ENCODE measurements at regions not wholly inside any gene's neighbourhood (a gene's known extent, or its start where the extent isn't known, plus 50 kb on each side); places are given as distances from the start of the nearest gene placed in this dataset.
A peak's percentile ranks its signal among the peaks of the same experiment; 100 is the strongest.

- TF ChIP-seq ZNF710 (CRISPR knock-in tag; IDR thresholded peaks at IDR 0.05; ENCODE audit: borderline replicate concordance) (peak; percentile 97), DPF2 (CRISPR knock-in tag; IDR thresholded peaks at IDR 0.05; ENCODE audit: borderline replicate concordance, low read depth) (peak; percentile 78), AGO2 (optimal IDR thresholded peaks at IDR 0.05; ENCODE audit: low read depth, low read length) (no peak), ZNF549 (CRISPR knock-in tag; IDR thresholded peaks at IDR 0.05) (no peak), ERF (CRISPR knock-in tag; IDR thresholded peaks at IDR 0.05) (peak; percentile 85), ZNF207 (IDR thresholded peaks at IDR 0.05; ENCODE audit: borderline replicate concordance) (no peak), TMF1 (CRISPR knock-in tag; IDR thresholded peaks at IDR 0.05; ENCODE audit: low read depth) (no peak), RBFOX2 (IDR thresholded peaks at IDR 0.05; ENCODE audit: low read depth, low read length) (0 out of 2 replicates have a peak, but pooled peaks have one; percentile 26), TBX3 (IDR thresholded peaks at IDR 0.05; ENCODE audit: borderline replicate concordance) (no peak), NR2F2 (IDR thresholded peaks at IDR 0.05; ENCODE audit: borderline replicate concordance, low read depth) (peak; percentile 96), POLR2AphosphoS5 (IDR thresholded peaks at IDR 0.05; ENCODE audit: low read depth, low read length) (peak; percentile 33; the same call in 1 of the 2 replicates), GABPA (IDR thresholded peaks at IDR 0.05; ENCODE audit: low read depth, low read length) (no peak), GABPA (CRISPR knock-in tag; IDR thresholded peaks at IDR 0.05; ENCODE audit: low read depth) (0 out of 2 replicates have a peak, but pooled peaks have one; percentile 16), RERE (CRISPR knock-in tag; IDR thresholded peaks at IDR 0.05; ENCODE audit: low read depth) (peak; percentile 75; the same call in 1 of the 2 replicates), SMC3 (IDR thresholded peaks at IDR 0.05; ENCODE audit: low read length) (peak; percentile 54), KAT7 (CRISPR knock-in tag; IDR thresholded peaks at IDR 0.05; ENCODE audit: borderline replicate concordance) (no peak), MXD3 (CRISPR knock-in tag; IDR thresholded peaks at IDR 0.05) (no peak), ZNF383 (CRISPR knock-in tag; IDR thresholded peaks at IDR 0.05; ENCODE audit: borderline replicate concordance) (no peak), NFE2L2 (IDR thresholded peaks at IDR 0.05; ENCODE audit: low read length) (peak; percentile 90), ZSCAN12 (CRISPR knock-in tag; IDR thresholded peaks at IDR 0.05) (no peak)
- TF ChIP-seq, protein P1, sequence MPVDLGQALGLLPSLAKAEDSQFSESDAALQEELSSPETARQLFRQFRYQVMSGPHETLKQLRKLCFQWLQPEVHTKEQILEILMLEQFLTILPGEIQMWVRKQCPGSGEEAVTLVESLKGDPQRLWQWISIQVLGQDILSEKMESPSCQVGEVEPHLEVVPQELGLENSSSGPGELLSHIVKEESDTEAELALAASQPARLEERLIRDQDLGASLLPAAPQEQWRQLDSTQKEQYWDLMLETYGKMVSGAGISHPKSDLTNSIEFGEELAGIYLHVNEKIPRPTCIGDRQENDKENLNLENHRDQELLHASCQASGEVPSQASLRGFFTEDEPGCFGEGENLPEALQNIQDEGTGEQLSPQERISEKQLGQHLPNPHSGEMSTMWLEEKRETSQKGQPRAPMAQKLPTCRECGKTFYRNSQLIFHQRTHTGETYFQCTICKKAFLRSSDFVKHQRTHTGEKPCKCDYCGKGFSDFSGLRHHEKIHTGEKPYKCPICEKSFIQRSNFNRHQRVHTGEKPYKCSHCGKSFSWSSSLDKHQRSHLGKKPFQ (CRISPR knock-in tag; IDR thresholded peaks at IDR 0.05; ENCODE audit: insufficient replicate concordance): peak; percentile 43
Measured at GRCh38 chr21:15210235-15210678, 145.5 kb upstream of the NRIP1 start (continued).
